NAMALWA (cell line): ENCODE measurements at regions not wholly inside any gene's neighbourhood (a gene's known extent, or its start where the extent isn't known, plus 50 kb on each side); places are given as distances from the start of the nearest gene placed in this dataset.
"Not testable (repeated sequence)": the region's sequence is repeated elsewhere in the genome, so short reads cannot be mapped to it uniquely, and the experiment has no call there.

ENCODE experiments used
- DNase-seq: peaks from one replicate; pipeline ENCODE4 v3.0.0-alpha.2; 2015; ENCODE audit warnings: low spot score

DNA sequence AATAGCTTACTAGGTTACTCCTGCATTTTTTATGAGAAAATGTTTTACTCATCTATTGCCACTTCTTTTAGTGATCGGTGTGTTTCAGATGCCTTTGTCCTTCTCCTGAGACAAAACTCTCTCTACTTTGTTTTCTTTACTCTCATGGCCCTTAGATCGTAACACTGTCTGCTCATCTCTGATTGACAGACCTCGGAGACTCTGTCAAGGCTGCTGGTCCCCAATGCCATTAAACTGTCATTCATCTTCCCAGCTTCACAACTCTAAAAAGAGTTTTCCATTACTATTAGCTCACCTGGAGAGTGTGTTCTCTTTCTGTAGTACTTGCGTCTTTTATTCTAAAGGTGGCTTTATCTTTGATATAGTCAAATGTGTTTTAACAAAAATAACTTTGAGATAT is 765.2 kb downstream of the SLITRK1 start:
- no peak for DNase-seq

DNA sequence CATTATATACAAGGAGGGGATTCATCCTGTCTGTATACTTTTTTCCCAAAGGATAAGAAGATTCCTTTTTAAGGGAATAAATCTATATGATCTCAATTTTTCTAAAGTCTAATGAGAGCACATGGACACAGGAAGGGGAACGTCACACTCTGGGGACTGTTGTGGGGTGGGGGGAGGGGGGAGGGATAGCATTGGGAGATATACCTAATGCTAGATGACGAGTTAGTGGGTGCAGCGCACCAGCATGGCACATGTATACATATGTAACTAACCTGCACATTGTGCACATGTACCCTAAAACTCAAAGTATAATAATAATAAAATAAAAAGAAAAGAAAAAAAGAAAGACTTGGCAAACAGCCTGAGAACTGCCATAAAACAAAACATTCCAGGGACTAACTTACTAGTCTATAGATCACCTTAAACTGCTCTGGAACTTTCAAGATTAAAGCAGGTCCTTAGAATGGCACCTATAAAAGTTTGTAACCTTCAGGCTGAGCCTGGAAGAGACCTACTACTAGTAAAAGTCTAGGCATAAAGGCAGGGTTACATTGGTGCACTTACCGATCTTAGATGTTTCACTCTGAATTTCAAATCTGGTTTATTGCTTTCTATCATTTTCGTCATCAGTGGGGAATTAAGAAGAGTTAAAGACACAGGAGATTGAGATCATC is 780.6 kb downstream of the SLITRK1 start:
- not testable (repeated sequence) for DNase-seq

DNA sequence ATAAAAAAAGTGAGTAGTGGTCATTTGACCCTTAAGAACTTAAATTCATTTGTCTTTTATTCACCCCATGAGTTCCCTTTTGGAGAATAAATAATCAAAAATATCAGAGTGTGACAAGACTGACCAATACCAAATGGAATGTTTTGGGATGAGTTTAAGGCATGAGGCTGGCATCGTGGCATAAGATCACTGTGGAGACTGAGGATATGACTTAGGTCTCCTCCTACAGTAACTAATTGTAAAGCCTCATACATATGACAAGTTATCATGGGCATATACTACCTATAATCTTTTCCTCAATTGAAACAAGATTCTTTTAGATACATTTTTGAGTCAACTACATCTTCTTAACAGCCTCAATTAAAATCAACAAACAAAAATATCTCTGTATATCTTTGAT is 782.0 kb downstream of the SLITRK1 start:
- no peak for DNase-seq

DNA sequence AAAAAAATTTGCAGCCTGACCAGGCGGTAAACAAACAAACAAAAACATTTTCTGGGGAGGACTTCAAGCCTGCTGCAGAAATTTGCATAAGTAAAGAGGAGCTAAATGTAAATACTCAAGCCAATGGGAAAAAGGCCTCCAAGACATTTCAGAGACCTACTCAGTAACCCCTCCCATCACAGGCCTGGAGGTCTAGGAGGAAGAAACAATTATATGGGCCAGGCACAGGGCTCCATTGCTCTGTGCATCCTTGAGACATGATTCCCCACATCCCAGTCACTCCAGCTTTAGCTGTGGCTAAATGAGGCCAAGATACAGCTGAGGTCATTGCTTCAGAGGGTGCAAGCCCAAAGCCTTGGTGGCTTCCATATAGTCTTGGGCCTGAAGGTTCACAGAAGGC is 793.4 kb downstream of the SLITRK1 start:
- no peak for DNase-seq

DNA sequence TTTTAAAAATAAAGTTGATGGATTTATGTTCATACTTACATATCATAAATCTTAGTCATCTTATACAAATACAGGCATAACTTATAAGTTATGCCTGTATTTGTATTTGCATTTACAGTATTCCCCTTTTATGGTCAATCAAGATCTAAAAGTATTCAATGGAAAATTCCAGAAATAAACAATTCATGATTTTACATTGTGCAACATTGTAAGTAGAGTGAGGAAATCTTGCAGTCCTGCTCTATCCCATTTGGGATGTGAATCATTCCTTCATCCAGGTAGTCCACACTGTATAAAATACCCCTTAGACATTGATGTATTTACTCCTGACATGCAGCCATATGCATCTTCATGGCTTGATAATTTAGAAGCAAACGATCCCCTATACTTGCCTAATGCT is 795.3 kb downstream of the SLITRK1 start:
- no peak for DNase-seq

GRCh38 chr13:83086088-83086487 is 796.2 kb downstream of the SLITRK1 start:
- DNase-seq, result no peak

DNA sequence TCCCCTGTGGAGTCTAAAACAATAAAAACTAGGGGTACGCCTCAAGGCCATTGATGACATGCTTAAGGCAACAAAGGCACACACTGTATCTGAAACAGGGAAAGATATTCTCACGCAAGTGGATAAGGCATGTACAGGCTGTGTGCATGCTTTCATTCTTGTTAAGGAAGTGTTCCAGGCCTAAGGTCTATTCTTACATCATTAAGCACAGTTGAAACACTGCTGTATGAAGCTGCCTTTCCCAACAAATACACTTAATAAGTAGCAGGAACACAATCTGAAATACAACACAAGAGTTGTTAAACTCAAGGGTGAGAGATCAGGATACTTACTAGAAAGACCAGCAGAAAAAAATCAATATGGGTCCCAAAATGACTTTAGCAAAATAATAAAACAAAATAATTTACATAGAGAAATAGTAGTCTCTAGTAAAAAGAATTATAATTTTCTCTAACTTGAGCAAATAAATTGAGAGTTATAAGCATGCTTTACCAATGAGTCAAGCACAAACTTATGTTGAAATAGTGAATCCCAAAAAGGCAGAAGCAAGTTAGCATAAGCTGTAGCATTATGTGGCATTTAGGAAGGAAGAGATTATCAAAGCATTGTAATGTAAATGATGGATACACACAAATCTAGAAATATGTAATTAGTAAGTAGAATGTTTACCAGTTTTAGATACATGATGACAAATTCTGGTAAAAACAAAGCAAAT is 796.9 kb downstream of the SLITRK1 start:
- DNase-seq, result no peak

- DNase-seq, result no peak
Observed at GRCh38 chr13:83077499-83077898, 804.8 kb downstream of the SLITRK1 start.

DNA sequence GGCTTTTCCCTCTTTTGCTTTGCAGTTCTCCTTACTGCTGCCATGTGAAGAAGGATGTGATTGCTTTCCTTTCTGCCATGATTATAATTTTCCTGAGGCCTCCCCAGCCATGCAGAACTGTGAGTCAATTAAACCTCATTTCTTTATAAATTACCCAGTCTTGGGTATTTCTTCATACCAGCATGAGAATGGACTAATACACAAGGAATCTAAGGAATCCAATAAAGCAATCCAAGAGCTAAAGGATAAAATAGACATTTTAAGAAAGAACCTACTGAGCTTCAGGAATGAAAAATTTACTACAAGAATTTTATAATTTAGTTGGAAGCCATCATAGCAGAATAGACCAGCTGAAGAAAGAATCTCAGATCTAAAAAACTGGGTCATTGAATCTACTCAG is 808.3 kb downstream of the SLITRK1 start:
- DNase-seq, result not testable (repeated sequence)

DNA sequence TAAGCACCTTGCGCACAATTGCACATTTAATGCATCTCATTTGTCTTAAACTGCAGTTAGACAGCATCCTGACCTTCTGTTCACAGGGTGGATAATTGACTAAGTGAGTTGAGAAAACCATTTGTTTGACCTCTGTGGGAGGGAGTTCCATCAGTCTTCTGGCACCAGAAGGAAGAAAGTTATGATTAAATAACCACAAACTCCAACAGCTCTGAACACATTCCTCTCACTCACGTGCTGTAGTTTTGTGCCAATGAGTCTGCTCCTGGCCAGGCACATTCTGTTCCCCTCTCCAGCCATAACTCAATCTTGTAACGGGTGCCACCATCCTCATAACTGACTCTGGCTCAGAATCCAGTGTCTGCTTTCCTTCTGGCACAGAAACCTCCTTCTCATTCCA is 817.2 kb downstream of the SLITRK1 start:
- no peak for DNase-seq

- no peak for DNase-seq
Observed at GRCh38 chr13:83057119-83057518, 825.2 kb downstream of the SLITRK1 start.

DNA sequence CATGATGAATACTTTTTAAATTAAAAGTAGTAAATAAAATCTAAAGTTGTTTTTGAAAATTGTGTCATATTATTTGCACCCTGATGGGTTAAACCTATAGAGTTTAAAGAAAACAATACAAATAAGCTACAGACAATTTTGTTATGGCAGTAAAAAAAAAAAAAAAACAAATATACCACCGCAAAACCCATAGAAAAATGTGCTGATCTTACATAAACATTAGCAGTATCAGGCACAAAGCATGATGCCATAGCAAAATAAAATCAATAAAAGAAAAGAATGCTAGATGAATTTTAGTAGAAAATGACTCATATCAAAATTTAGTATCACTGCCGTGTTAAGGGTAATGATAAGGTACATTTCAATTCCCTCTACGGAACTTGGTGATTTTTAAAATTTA is 826.0 kb downstream of the SLITRK1 start:
- DNase-seq, result no peak

GRCh38 chr13:83048419-83048818 is 833.9 kb downstream of the SLITRK1 start:
- DNase-seq, result no peak

DNA sequence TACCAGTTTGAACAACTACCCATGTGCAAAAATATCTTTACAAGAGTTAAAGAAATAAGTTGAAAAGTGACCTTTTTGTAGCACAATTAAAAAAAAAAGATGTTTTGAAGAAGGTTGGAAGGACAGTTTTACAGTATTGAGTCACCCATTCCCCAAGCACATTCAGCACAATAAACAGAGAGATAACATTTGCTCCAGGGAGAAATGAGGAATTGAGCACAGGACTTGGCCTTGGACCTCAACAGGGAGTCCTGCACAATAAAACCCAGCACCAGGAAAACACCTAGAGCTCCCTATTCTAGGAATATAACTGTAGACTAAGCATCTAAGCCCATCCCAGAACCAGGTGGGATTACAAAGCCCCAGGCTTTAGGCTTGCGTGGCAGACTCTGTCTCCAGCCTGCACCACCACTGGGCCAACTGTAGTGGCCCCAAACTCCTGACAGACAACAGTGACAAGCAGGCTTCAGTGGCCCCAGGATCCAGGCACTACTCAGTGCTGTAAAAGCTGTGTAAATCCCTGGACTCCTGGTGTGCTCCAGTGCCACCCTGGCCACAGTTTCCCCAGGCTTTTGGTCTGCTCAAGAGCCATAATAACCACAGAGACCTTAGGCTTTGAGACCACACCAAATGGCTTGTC is 857.2 kb downstream of the SLITRK1 start:
- DNase-seq, result no peak

DNA sequence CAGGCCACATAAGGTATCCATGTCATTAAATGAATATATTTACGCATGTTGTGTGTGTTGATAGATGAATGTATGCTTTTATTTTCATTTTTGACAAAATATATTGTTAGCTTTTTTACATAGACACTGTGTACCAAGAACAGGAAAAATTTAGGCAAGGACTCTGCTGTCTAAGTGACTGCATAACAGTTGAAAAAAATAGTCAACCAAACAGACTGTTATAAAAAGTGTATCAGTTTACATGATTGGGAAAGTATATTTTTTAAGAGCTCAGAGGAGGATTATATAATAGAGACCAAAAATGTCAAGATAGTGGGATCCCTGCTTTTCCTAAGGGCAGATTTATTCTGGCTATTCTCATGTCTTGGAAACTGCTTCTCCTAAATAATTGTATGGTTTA is 858.0 kb downstream of the SLITRK1 start:
- no peak for DNase-seq

- no peak for DNase-seq
Observed at GRCh38 chr13:83019986-83020385, 862.3 kb downstream of the SLITRK1 start.

- no peak for DNase-seq
Observed at GRCh38 chr13:83009987-83010386, 872.3 kb downstream of the SLITRK1 start.

GRCh38 chr13:83008212-83008929 is 873.9 kb downstream of the SLITRK1 start:
- no peak for DNase-seq

DNA sequence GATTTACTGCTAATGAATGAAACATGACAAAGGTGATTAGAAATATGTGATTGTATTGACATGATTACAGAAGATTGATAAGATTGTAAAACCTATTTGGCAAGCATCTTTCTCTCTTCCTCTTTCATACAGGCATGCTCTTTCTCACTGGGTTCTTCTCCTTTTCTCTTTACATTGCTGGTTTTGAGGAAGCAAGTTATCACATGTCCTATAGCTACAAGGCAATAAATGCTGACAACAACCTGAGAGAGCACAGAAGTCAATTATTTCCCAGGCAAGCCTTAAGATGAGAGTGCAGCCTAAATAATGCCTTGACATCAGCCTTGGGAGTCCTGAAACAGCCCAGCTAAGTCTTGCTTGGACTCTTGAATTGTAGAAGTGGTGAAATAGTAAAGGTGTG is 875.0 kb downstream of the SLITRK1 start:
- DNase-seq, result no peak

GRCh38 chr13:83003185-83003584 is 879.1 kb downstream of the SLITRK1 start:
- no peak for DNase-seq

DNA sequence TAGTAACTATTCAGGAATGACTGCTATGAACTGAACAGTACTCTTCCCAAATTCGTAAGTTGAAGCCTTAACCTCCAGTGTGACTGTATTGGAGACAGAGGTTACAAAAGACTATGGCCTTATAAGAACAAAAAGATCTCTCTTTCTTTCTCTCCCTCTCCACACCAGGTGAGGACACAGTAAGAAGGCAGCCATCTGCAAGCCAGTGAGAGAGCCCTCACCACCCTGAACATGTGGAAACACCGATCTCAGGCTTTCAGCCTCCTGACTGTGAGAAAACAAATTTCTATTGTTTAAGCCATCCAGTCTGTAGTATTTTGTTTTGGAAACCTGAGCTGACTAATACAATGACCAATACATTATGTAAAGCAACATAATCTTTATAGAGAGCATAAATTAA is 888.9 kb downstream of the SLITRK1 start:
- no peak for DNase-seq

GRCh38 chr13:82976499-82976898 is 905.8 kb downstream of the SLITRK1 start:
- DNase-seq, result no peak
